K562 (cell line): ENCODE measurements at regions not wholly inside any gene's neighbourhood (a gene's known extent, or its start where the extent isn't known, plus 50 kb on each side); places are given as distances from the start of the nearest gene placed in this dataset.

Experiments
- ATAC-seq: fragments of 200-7000 bp; cut with Tn5 transposase; 3 replicates; pipeline ENCODE4 v1.9.1; 2020; ENCODE audit warnings: moderate library complexity
- BruUV-seq: library from RNA; stranded (reverse); fragments of 400-500 nt; replicated peaks from 2 replicates; lab custom pipeline; 2021; lab: Mats Ljungman, UMichigan
- CTCF ChIA-PET: fragments of 300-600 bp; formaldehyde crosslinking; extraction: SDS; loops from one replicate; lab custom pipeline; 2021; ENCODE audit warnings: low intra/inter-chr PET ratio; lab: Yijun Ruan, JAX
- POLR2A ChIA-PET: fragments of 300-600, 350-650 bp; sonication (Branson Sonifier 250); formaldehyde crosslinking; extraction: SDS; loops from one replicate; lab custom pipeline; 2021; ENCODE audit warnings: antibody characterized with exemption, inconsistent platforms; lab: Yijun Ruan, JAX
- DNase-seq, 4 experiments: peaks; one replicate each; pipeline versions ENCODE4 v3.0.0 to v3.0.0-alpha.2; 2011 to 2018; ENCODE audit warnings: low spot score in 3 of 4, mixed read lengths in 3 of 4; ENCODE audit errors: extremely low read depth in 1 of 4
- FAIRE-seq: peaks from 2 replicates; lab custom pipeline; 2011; peaks lifted over from hg19 to GRCh38; lab: Jason Lieb, UNC
- H2AFZ ChIP-seq: 2 replicates; pipeline ENCODE4 v1.6.0; 2011; ENCODE audit warnings: low read depth, low read length, control low read depth, inconsistent platforms
- H3K27ac ChIP-seq: fragments of 200-600 bp; 3 replicates; pipeline ENCODE4 v1.8.0; 2011; ENCODE audit warnings: low read depth, mild to moderate bottlenecking, control low read depth, inconsistent platforms, low read length, moderate library complexity, mixed read lengths; ENCODE audit errors: extremely low read depth
- H3K27me3 ChIP-seq, 2 experiments: fragments of 300-600 bp in 1 of 2; 2 replicates in 1 of 2; 3 replicates in 1 of 2; pipeline versions ENCODE4 v1.6.0 to v1.8.0; 2011; ENCODE audit warnings: inconsistent platforms in 2 of 2, low read length in 2 of 2, mild to moderate bottlenecking in 1 of 2, mixed read lengths in 1 of 2, moderate library complexity in 1 of 2; ENCODE audit not compliant: control insufficient read depth in 2 of 2, insufficient read depth in 2 of 2
- H3K36me3 ChIP-seq: fragments of 300-600 bp; 3 replicates; pipeline ENCODE4 v1.8.0; 2011; ENCODE audit warnings: mild to moderate bottlenecking, low read length, inconsistent platforms; ENCODE audit not compliant: control insufficient read depth, insufficient read depth
- H3K4me1 ChIP-seq, 2 experiments: fragments of 200-600 bp in 1 of 2; replicated peaks in 1 of 2; 2 replicates in 1 of 2; 3 replicates in 1 of 2; pipeline versions ENCODE4 v1.5.1 to v1.8.0; 2011; ENCODE audit warnings: inconsistent platforms in 2 of 2, low read length in 2 of 2, mild to moderate bottlenecking in 1 of 2, mixed read lengths in 1 of 2, moderate library complexity in 1 of 2; ENCODE audit not compliant: control insufficient read depth in 2 of 2, insufficient read depth in 2 of 2
- H3K4me2 ChIP-seq: 2 replicates; pipeline ENCODE4 v1.6.1; 2011; ENCODE audit warnings: low read length, control low read depth, inconsistent platforms, mixed read lengths; ENCODE audit not compliant: insufficient read depth
- H3K4me3 ChIP-seq: fragments of 200-600 bp; sonication (generic), shearing (Covaris generic); 2 replicates; pipeline ENCODE4 v1.5.1; 2016; ENCODE audit warnings: control low read depth, inconsistent platforms
- H3K79me2 ChIP-seq: fragments of 200-600 bp; 3 replicates; pipeline ENCODE4 v1.8.0; 2011; ENCODE audit warnings: low read length, inconsistent platforms; ENCODE audit not compliant: control insufficient read depth, insufficient read depth
- H3K9ac ChIP-seq, 2 experiments: 2 replicates each; pipeline versions ENCODE4 v1.6.0 to v1.6.1; 2011; ENCODE audit warnings: low read depth in 2 of 2, low read length in 2 of 2, control low read depth in 1 of 2, inconsistent platforms in 1 of 2, mild to moderate bottlenecking in 1 of 2, mixed read lengths in 1 of 2; ENCODE audit not compliant: insufficient read depth in 1 of 2
- H3K9me1 ChIP-seq: one replicate; pipeline ENCODE4 v1.6.0; 2011; ENCODE audit warnings: inconsistent platforms, mild to moderate bottlenecking, low read length, moderate library complexity; ENCODE audit not compliant: control insufficient read depth, insufficient read depth
- H3K9me3 ChIP-seq: replicated peaks from 2 replicates; pipeline ENCODE4 v1.5.1; 2011; ENCODE audit warnings: low read depth, low read length, inconsistent platforms; ENCODE audit not compliant: control insufficient read depth, insufficient read depth
- H4K20me1 ChIP-seq: replicated peaks from 2 replicates; pipeline ENCODE4 v1.6.1; 2011; ENCODE audit warnings: low read length, inconsistent platforms, mixed read lengths; ENCODE audit not compliant: control insufficient read depth, insufficient read depth
- ARID3B ChIP-seq: fragments of 250-450 bp; sonication (Bioruptor Pico); IDR thresholded peaks from 2 replicates; pipeline ENCODE4 v1.4.0; 2020; ENCODE audit warnings: borderline replicate concordance
- FOXA1 ChIP-seq: fragments of 450-650 bp; IDR thresholded peaks from 2 replicates; pipeline ENCODE4 v1.6.1; 2016; ENCODE audit warnings: mild to moderate bottlenecking, borderline replicate concordance
- KDM2B ChIP-seq: fragments of 250-450 bp; sonication (Bioruptor Pico); IDR thresholded peaks from 2 replicates; pipeline ENCODE4 v1.8.0; 2021; ENCODE audit warnings: mild to moderate bottlenecking, moderate library complexity
- MTA2 ChIP-seq: fragments of 450-650 bp; IDR thresholded peaks from 2 replicates; pipeline ENCODE4 v1.6.1; 2016; ENCODE audit warnings: low read depth
- MTF1 ChIP-seq: fragments of 250-450 bp; sonication (Bioruptor Pico); IDR thresholded peaks from 2 replicates; pipeline ENCODE4 v1.9.0; 2021; ENCODE audit warnings: moderate library complexity, mild to moderate bottlenecking, inconsistent platforms, borderline replicate concordance
- TAF1 ChIP-seq: IDR thresholded peaks from 2 replicates; pipeline ENCODE4 v1.6.1; 2011; ENCODE audit warnings: mild to moderate bottlenecking, low read length, moderate library complexity; ENCODE audit not compliant: insufficient read depth, control insufficient read depth, severe bottlenecking; ENCODE audit errors: extremely low read depth
- TCF3 ChIP-seq: sonication (generic); formaldehyde crosslinking; IDR thresholded peaks from 2 replicates; pipeline ENCODE4 v1.4.0; 2020; ENCODE audit warnings: mild to moderate bottlenecking, missing genetic modification reagents
- UBTF ChIP-seq, 2 experiments: IDR thresholded peaks; 2 replicates each; pipeline ENCODE4 v1.6.1; 2012; ENCODE audit warnings: improper control_type of control experiment in 2 of 2, low read depth in 2 of 2, low read length in 2 of 2, borderline replicate concordance in 1 of 2
- ZC3H11A ChIP-seq: IDR thresholded peaks from 2 replicates; pipeline ENCODE4 v1.6.1; 2012; ENCODE audit warnings: low read depth, low read length, improper control_type of control experiment
- ZNF12 ChIP-seq: sonication (generic); formaldehyde crosslinking; IDR thresholded peaks from 2 replicates; pipeline ENCODE4 v1.4.0; 2020; ENCODE audit warnings: mild to moderate bottlenecking, missing genetic modification reagents
- ZNF41 ChIP-seq: fragments of 250-450 bp; sonication (Bioruptor Pico); conservative IDR thresholded peaks from 2 replicates; pipeline ENCODE4 v1.4.0; 2020; ENCODE audit warnings: mild to moderate bottlenecking
- ZNF707 ChIP-seq: fragments of 250-450 bp; sonication (Bioruptor Pico); conservative IDR thresholded peaks from 2 replicates; pipeline ENCODE4 v1.8.0; 2022; ENCODE audit warnings: inconsistent platforms, mild to moderate bottlenecking, moderate library complexity
- WGBS: fragments of 100-300 bp; shearing (Covaris generic); methylation state at CpG from one replicate; pipeline ENCODE4 v1.1.6; 2016; ENCODE audit warnings: low coverage, mixed read lengths; ENCODE audit not compliant: insufficient coverage; ENCODE audit errors: missing lambda C conversion rate; 5-methylcytosine and 5-hydroxymethylcytosine counted together
- in situ Hi-C: fragments of 300-500 bp; cut with MboI; formaldehyde crosslinking; loops from 4 replicates; pipeline ENCODE4 v1.15.0; 2018; ENCODE audit warnings: inconsistent platforms, mixed read lengths
- intact Hi-C: fragments of 100-400 bp; cut with micrococcal nuclease; formaldehyde crosslinking; loops from 2 replicates; pipeline ENCODE4 v1.14.2; 2022

GRCh38 chr14:97894552-97894951 lies 1097.4 kb downstream of the VRK1 start:
- no peak for TF ChIP-seq KDM2B
- no peak for TF ChIP-seq MTF1
- TF ChIP-seq ZNF41 (CRISPR knock-in tag) = no peak
- TF ChIP-seq TAF1 = no peak
- TF ChIP-seq ZNF707 (CRISPR knock-in tag) = no peak
- no peak for TF ChIP-seq FOXA1
- TF ChIP-seq ARID3B = no peak
- TF ChIP-seq UBTF (IDR thresholded peaks at IDR 0.05; ENCODE audit: borderline replicate concordance in 1 of 2, low read depth in 2 of 2, low read length in 2 of 2) = no peak
- no peak for TF ChIP-seq TCF3 (CRISPR knock-in tag)
- TF ChIP-seq ZNF12 = no peak
- TF ChIP-seq MTA2 = no peak
- TF ChIP-seq ZC3H11A = no peak
- in situ Hi-C loops = no loop called here
- 0% methylated on average over 4 of the region's 4 CpGs for WGBS

More at GRCh38 chr14:97894552-97894951, 1097.4 kb downstream of the VRK1 start:
- intact Hi-C loops = no loop called here
- no peaks in the 10 kb centered on the region for H3K9me1 ChIP-seq
- H3K4me1 ChIP-seq = no peaks in the 10 kb centered on the region
- H3K27ac ChIP-seq = no peak overlapping the region
- H2AFZ ChIP-seq = no peak overlapping the region
- no peak overlapping the region for H3K4me2 ChIP-seq
- POLR2A ChIA-PET = no interaction called here
- DNase-seq = no peak
- BruUV-seq = no TSS peak
- no peaks in the 10 kb centered on the region for H3K9me3 ChIP-seq
- H4K20me1 ChIP-seq = no peaks in the 10 kb centered on the region
- no peak for FAIRE-seq
- H3K79me2 ChIP-seq = no peaks in the 10 kb centered on the region
- H3K4me3 ChIP-seq = no peak overlapping the region
- ATAC-seq = no peak
- H3K36me3 ChIP-seq = no peaks in the 10 kb centered on the region
- CTCF ChIA-PET = no interaction called here
- H3K9ac ChIP-seq = no peak overlapping the region
- no peaks in the 10 kb centered on the region for H3K27me3 ChIP-seq
